COR-L47 (cell line): ENCODE measurements at regions not wholly inside any gene's neighbourhood (a gene's known extent, or its start where the extent isn't known, plus 50 kb on each side); places are given as distances from the start of the nearest gene placed in this dataset.
"Not testable (repeated sequence)": the region's sequence is repeated elsewhere in the genome, so short reads cannot be mapped to it uniquely, and the experiment has no call there.

Experiments
- DNase-seq: peaks from one replicate; lab custom pipeline; 2025; lab: John Stamatoyannopoulos, UW

DNA sequence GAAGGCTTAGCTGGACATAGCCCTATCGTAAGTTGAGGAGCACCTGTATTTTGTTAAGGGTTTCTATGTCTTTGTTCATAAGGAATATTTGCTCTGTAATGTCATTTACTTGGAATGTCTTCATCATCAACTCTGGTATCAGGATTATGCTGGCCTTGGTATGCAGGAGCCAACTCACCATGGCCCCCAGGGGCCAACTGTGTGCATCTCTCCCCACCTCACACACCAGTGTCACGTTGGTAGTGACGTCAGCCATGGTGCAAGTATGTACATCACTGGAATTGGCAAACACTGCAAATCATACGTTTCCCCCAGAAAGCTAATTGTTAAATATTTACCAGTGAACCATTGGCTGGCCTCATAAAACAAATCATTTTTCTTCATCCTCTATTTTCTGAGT is 70.8 kb downstream of the YTHDF1 start:
- no peak for DNase-seq

DNA sequence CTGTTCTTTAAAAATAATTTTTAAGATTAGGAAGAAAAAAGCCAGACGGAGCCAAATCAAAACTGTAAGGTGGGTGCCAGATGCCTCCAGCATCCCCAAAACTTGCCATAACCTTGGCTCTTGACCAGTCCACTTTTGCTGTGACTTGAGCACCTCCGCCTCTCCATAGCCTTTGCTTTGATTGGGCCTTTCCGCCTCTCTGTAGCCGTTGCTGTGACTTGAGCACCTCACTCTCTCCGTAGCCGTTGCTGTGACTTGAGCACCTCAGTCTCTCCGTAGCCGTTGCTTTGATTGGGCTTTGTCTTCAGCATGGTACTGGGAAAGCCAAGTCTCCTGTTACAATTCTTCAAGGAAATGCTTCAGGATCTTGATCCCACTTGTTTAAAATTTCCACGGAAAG is 73.0 kb downstream of the YTHDF1 start:
- no peak for DNase-seq

DNA sequence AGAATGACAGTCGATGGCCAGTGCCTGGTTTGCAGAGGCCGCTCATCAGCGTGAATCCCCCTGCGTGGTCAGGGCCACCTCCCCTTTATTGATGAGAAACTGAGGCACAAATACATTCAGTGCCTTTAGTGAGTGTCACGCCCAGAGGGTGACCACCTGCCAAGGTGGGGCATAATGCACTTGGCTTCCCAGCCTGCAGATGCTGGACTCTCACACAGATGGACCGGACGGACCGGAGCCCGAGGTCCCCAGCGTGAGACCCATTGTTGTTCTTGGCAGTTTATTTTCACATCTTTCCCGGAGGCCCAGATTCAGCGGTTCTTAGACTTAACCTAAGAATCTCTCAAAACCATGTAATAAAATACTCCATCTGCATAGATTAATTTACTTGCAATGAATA is 74.4 kb downstream of the YTHDF1 start:
- DNase-seq, result no peak

DNA sequence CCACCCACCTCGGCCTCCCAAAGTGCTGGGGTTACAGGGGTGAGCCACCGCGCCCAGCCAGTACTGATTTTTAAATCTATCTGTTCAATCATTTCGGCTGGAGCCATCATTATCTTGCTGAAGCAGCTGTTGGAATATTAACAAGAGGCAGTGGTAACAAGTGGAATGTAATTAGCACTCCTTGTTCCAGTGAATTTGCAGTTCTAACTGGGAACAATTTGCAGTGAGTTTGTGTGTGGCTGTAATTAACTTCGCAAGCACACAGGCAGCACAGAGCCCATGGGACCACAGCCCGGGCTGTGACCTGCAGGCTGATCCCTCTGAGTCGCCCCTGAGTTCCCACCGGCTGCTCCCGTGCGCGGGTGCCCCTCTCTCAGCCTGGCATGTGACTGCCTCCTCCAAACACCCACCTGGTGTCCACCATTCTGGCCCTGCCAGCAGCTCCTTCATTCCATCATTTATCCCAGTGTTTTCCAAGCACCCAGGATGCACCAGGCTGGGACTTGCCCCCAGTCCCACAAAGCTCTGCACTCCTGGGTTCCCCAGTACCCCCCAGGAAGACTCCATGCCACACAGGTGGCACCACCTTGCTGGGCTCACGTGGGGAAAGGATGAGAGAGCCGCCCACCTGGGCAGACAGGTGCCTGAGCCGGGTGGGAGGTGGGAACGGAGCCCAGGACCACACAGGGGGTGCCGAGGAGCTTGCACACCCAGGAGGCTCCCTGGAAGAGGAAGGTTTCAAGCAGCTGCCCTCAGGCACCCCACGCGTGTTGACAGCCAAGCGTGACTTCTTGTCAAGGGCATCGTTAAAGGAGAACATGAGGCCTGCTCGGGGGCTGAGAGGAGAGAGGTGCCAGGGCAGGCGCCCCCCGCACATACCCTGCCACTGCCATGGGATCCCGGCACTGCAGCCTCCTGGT is 75.2 kb downstream of the YTHDF1 start:
- DNase-seq, result no peak

DNA sequence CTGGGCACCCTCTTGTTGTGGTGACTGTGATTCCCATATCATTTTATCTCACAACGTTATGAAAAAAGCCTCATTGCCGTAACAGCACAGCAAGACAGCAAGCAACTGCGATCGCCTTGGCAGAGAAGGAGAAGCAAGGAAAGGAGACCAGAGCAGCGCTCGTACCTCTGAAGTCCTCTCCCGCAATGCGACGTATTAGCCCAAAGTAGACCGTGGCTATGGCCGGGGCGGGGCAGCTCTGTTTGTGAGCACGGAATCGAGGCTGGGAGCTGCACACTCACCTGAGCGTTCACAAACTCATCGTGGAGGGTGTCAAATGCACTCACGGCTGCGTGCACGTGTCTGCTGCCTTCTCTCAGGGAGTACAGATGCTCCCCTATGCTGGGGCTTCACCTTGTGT is 76.1 kb downstream of the YTHDF1 start:
- DNase-seq, result no peak

DNA sequence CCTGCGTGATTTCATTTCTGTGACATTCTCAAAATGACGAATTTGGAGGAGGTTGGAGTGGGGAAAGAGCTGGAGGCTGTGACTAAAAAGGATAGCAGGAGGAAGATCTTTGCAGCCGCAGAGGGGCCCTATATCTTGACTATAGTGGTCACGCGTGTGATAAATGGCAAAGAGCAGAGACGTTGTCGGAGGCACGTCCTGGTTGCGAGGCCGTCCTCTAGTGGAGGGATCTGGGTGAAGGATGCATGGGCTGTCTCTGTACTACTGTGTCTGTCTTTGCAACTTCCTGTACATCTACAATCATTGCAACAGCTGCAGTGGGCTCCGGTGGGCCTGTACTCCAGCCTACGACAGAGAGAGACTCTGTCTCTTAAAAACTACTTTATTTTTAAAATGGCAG is 76.6 kb downstream of the YTHDF1 start:
- no peak for DNase-seq

DNA sequence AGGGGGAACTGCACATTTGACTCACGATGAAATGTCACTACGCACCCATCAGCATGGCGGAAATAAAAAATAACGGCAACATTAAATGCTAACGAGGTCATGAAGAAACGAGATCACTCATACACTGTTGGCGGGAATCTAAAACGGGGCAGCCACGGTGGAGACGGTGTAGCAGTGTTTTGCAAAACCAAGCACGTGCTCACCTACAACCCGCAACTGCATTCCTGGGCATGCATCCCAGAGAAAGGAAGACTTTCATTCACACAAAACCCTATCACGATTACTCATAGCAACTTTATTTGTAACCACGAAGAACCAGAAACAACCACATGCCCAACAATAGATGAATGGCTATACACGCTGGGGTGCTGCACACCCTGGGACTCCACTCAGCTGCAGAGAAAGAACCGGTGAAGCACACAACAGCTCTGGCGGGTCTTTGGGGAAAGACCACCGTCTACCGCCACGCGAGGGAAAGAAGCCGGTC is 77.0 kb downstream of the YTHDF1 start:
- DNase-seq, result no peak

DNA sequence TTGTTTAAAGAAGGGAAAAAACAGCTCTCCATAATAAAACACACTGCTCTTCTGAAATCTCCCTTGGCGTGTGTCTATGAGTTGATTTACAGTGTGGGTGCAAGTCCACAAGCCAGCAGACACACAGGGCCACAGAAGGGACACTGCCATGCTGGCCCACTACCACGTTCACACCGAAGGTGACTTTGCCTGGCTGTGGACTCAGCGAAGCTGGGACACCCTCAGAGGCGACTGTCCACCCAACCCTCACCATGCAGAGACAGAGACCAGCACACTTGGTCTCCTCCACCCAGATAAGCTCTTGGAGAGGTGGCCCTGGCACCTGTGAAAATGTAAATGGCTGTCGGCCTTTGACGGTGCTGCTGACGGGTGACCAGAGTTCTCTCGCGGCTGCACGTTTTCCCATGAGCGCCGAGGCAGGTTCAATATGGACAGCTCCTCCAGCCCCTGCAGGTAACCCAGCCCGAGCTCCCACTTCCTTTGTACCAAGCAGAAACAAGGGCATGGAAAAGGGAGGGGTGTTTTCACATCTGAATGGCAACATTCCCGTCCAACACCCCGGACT is 78.0 kb downstream of the YTHDF1 start:
- DNase-seq, result no peak

DNA sequence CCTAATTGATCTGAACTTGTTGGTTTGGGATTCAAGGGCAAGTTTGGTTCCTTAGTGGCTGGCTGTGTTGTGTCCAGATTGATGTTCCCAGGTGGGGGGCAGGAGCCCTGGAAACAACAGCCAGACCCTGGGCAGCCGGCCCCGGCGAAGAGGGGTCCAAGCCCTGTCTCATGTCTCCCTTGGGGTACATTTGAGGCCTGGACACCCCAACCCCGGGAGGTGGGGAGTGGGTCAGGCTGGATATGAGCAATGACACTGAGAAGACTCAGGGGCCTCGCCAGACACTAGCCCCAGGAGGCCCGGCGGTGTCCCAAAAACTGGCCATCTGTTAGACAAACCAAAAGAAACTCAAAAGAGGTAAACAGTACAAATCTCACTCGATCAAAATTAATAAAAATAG is 79.6 kb downstream of the YTHDF1 start:
- DNase-seq, result no peak

DNA sequence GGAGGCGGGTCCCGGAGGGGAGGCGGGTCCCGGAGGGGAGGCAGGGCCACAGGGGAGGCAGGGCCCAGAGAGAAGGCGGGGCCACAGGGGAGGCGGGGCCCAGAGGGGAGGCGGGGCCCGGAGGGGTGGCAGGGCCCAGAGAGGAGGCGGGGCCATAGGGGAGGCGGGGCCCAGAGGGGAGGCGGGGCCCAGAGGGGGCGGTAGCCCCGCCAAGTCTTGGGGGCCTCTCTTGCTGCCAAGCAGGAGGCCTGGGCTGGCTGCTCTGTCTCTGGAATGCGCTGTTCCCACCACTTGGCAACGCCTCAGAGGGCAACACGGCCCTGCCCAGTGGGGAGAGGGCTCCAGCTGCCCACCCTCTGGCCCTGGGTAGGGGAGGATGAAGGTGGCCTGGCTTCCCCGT is 80.5 kb downstream of the YTHDF1 start:
- no peak for DNase-seq

DNA sequence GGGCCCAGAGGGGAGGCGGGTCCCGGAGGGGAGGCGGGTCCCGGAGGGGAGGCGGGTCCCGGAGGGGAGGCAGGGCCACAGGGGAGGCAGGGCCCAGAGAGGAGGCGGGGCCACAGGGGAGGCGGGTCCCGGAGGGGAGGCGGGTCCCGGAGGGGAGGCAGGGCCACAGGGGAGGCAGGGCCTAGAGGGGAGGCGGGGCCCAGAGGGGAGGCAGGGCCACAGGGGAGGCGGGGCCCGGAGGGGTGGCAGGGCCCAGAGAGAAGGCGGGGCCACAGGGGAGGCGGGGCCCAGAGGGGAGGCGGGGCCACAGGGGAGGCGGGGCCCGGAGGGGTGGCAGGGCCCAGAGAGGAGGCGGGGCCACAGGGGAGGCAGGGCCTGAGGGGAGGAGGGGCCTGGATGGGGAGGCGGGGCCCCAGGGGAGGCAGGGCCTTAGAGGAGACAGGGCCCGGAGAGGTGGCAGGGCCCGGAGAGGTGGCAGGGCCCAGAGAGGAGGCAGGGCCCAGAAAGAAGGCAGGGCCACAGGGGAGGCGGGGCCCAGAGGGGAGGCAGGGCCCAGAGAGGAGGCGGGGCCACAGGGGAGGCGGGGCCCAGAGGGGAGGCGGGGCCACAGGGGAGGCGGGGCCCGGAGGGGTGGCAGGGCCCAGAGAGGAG is 81.1 kb downstream of the YTHDF1 start:
- not testable (repeated sequence) for DNase-seq

DNA sequence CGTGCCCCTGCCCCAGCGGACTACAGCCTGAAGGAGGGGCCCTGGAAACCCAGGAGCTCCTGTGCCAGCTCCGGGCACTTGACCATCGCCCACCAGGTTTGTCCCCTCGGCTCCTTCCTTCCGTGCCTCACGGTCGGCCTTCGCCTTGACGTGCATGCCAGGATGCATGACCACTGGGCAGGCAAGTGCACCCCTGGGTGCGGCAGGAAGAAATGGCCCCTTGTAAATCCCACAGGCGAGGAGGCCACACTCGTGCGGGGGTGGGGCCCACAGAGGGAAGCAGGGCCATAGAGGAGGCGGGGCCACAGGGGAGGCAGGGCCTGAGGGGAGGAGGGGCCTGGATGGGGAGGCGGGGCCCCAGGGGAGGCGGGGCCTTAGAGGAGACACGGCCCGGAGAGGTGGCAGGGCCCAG is 81.7 kb downstream of the YTHDF1 start:
- DNase-seq, result no peak

DNA sequence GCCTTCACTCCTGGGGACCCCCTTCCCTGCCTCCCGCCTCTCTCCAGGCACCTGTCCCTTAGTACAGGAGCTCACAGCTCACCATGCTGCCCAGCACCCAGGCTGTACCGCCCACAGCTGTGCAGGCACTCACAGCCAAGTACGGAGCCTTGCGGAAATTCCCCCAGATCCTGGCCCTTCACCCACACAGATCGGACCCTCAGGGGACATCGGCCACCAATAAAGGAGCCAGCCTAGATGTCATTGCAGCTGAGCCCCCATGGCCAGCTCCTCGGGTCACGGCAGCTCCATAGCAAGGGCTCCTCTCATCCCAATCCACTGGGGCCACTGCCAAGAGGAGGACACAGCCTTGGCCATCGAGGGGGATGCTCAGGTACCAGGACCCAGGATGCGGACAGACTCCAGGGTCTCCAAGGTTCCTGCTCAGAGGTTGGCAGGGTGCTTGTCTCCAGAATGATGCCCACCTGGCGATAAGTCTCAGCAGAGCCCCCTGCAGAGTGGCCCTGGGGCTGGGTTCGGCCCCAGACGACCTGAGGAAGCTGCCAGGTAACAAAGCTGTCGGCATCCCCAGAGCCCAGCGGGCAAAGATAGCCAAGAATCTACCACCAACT is 82.3 kb downstream of the YTHDF1 start:
- DNase-seq, result no peak

DNA sequence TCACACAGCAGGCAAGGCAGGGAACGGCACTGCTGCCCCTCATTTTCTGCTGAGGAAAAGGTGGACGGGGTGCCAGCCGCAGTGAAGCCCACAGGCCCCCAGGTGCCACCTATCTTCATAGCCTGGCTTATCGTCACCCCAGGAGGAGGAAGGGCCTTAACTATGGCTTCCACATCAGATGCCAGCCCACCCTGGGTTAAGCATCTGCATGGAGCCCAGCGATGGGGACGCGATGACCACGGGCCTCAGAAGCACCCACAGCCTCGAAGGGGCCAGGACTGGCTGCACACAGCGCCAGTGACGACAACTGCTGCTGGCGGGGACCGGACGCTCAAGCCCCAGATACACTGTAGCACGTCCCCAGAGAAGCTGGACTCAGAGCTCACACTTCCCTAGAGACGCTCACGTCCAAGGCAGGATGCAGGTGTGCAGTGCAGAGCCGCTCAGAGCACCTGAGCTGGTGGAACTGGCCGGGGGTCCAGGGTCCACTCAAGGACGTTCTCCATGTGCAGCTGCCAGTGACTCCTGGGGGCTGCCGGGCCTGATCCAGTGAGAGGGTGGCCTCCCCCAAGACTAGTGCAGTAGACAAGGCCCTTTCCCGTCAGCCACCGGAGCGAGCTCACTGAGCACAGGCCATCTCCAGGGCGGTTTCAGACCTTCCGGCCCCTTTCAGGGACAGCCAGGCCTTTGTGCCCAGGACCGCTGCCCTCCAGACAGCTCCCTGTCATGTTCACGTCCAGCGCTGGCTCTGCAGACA is 83.0 kb downstream of the YTHDF1 start:
- DNase-seq, result no peak

DNA sequence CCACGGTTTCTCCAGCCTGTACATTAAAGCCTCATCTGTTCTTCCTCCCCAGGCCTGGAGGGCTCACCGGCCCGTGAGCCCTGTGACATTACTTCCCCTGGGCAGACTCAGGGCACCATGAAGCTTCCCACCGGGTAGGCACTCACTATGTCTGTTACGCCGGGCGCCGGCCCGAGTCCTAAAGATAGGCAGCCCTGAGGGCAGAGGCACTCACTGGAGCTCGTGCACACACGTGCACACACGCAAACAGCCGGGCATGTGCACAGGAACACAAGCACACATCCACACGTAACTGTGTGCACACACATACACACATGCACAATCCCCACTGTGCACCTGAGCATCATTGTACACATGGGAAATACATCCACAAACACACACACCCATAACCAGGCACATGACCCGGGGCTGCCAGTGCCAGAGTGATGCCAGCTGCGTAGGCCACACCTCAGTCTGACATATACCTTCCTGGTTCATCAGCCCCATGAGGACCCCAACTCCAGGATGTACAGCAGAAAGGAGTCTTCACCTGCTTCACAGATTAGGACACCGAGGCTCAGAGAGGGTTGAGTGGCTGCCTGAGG is 83.7 kb downstream of the YTHDF1 start:
- DNase-seq, result no peak

DNA sequence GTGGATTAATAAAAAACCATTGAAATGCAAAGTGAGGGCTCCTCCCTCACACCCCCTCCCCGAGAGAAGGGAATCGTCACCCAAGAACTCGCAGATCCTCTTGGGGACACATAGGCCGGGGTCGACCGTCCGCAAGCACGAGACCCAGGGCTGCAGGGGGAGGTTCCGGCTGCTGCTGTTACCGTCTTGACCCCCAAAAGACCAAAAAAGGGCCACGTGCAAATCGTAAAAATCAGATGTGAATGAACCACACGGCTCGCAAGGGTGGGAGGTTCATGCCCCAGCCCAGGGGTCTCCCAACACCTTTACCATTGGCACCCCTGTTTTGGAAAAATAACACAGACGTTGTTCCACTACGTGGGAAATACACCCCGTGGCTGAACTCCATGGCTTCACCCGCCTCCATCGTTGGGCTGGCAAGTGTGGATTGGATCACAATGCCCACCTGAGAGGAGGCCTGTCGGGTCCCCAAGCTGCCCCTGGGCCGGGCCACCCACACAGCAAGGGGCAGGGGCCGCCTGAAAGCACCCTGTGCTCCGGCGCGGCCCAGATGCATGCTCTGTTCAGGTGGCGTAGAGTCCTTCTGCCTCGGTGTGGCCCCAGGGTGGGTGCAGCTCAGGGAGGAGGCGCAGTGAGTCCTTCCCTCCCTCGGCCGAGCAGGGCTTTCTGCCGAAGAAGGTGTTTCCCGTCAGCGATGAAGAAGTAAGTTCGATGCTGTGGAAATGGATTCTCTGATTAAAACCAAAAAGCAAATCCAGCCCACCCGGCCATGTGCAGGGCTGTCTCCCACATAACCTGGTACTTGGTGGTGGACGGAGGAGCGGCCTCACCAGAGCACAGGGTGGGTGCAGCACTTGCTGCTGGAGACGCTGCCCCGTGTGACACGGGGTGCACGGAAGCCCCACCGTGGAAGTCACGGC is 85.0 kb downstream of the YTHDF1 start:
- no peak for DNase-seq

DNA sequence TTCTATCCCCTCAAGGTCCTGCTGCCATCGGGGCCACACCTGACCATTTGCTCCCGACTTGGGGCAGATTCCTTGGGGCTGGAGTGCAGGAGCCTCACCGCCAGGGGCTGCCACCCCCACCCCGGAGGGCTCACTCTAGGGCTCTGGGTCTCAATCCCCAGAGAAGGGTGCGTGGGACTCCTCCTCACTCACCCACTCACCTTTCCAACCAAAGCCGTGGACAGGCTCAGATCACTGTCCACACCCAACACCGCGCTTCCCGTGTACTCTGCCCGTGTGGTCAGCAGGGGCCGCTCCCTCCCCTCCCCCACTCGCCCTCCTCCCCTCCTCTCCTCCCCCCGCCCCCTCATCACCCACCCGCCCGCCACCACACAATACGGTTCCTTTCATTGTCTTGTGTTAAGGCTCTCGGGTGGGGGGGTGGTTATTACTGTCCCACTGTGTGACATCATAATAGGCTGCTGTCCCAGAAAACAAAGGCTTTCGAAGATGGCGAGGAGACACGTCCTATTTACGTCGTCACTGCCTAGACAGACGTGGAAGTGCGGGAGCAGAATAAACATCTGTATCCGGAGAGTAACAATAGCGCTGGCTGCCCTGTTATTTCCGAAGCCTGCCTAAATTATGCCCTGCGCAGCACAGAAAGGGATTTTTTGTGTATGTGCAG is 85.8 kb downstream of the YTHDF1 start:
- DNase-seq, result no peak

DNA sequence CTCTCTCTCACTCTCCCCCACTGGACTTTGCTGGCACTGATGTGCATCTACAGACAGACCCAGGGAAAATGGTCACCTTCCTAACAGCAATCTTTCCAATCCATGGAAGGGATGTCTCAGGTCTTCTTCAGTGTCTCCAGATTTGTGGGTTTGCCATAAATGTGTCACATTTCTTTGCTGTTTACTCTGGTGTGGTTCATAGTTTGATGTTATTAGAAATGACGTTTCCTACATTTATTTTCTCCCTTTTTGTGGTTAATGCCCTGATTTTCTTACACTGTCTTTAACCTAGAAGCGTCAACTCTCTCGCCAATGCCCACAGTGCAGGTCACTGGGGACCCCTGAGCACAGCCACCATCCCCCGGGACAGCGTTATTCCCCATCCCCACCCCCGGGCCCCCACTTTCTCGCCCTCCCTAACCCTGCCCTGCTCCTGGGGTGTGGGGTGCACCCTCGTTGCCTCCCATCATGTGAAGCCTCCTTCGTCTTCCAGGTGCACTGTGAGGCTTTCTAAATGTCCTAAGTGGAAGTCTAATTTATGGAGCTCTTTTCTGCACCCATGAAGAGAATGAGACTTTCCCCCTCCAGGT is 86.5 kb downstream of the YTHDF1 start:
- DNase-seq, result no peak

DNA sequence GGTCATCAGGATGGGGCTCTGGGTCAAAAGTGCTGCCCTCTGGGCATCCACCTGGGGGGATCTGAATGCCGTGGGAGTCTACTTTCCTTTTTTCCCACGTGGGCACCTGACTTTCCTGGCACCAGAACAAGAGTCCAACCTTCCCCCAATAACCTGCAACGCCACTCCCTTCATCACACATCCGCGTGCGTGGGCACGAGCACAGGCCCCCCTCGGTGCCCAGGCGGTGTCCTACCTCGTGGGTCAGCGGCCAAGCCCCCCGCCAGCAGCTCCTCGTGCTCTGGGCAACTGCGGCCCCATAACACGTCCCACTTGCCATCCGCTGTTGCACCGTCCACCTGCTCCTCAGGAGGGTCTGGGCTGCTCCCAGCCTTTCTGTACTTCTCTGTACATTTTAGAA is 87.0 kb downstream of the YTHDF1 start:
- DNase-seq, result no peak
